Pancreas (tissue), 10 donors: ENCODE measurements at regions not wholly inside any gene's neighbourhood (a gene's known extent, or its start where the extent isn't known, plus 50 kb on each side); places are given as distances from the start of the nearest gene placed in this dataset.
"Not testable (repeated sequence)": the region's sequence is repeated elsewhere in the genome, so short reads cannot be mapped to it uniquely, and the experiment has no call there.

Experiments used
- ATAC-seq, 4 donors: fragments of 200-7000 bp; cut with Tn5 transposase; one replicate each; pipeline versions ENCODE4 v1.8.0 to v1.9.1; 2020; ENCODE audit warnings: mild to moderate bottlenecking in 4 of 4, moderate library complexity in 4 of 4
- DNase-seq, 6 donors: peaks; one replicate each; pipeline ENCODE4 v3.0.0-alpha.2; 2020
- FAIRE-seq: peaks from 2 replicates; lab custom pipeline; 2012; peaks lifted over from hg19 to GRCh38; lab: Jason Lieb, UNC
- H3K27ac ChIP-seq, 4 donors: fragments of 200-600 bp; sonication (generic); 1 replicate in 3 of 4; 2 replicates in 1 of 4; pipeline versions ENCODE4 v1.5.0 to v1.8.0; 2020
- H3K27me3 ChIP-seq, 4 donors: fragments of 200-600 bp; one replicate each; pipeline ENCODE4 v1.8.0; 2021
- H3K36me3 ChIP-seq, 3 donors: fragments of 200-600 bp; sonication (generic) in 1 of 3; one replicate each; pipeline versions ENCODE4 v1.5.0 to v1.8.0; 2020 to 2021
- H3K4me1 ChIP-seq, 3 donors: fragments of 200-600 bp; one replicate each; pipeline ENCODE4 v1.8.0; 2021
- H3K4me3 ChIP-seq, 4 donors: fragments of 200-600 bp; sonication (generic) in 2 of 4; one replicate each; pipeline versions ENCODE4 v1.5.0 to v1.8.0; 2020 to 2021
- H3K9me3 ChIP-seq, 4 donors: fragments of 200-600 bp; one replicate each; pipeline ENCODE4 v1.8.0; 2021
- WGBS, 2 donors: extraction: QIAGEN DNeasy Blood & Tissue Kit; methylation state at CpG; one replicate each; pipeline ENCODE4 v1.1.7; 2013; 5-methylcytosine and 5-hydroxymethylcytosine counted together
- intact Hi-C, 3 donors: fragments of 100-400 bp; cut with DNase I; formaldehyde crosslinking; loops; one replicate each; pipeline versions ENCODE4 v1.11.1 to v1.14.2; 2022
- TF ChIP-seq, protein P1 (sequence below), 4 donors: fragments of 200-600 bp; sonication (generic) in 3 of 4; IDR thresholded peaks; one replicate each; pipeline versions ENCODE4 v1.5.0 to v1.8.0; 2021; ENCODE audit warnings: antibody characterized with exemption in 4 of 4
- donor health status: healthy with polysubstance abuse.
- donor health status: DM: no; HTN: no; CAD: no; lungs with moderate emphysema.
- donor health status: DM: no; HTN: no; CAD: no.
- donor health status: control.
- donor health status: control.
- donor health status: Bipolar disorder and iron deficiency.
- donor health status: DM: yes; HTN: yes; CAD: no.
- donor health status: DM: no; HTN: no; CAD: no.
- donor health status: DM: no; HTN: no; CAD: no.
- donor health status: DM: yes; HTN: yes; CAD: no.

DNA sequence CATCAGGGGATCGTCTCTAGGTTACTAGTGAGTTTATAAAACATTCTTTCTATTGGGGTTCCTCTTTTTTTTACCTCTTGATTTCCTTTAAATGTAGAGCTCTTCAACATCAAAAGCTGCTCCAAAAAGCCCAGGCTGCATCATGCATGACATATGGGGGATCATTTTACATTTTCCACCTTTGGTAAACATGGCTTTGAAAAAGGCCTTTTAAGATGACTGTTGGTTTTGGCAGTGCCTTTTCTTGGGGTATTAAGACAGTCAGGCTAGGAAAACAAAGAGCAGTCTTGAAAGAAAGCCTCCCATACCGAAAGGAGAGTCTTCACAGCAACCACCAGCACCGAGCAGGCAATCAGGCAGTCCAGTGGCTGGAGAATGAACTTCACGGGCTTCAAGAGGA is 73.2 kb downstream of the NPEPL1 start:
- H3K4me1 ChIP-seq: no peaks in the 10 kb centered on the region
- no peak for FAIRE-seq
- intact Hi-C loops: no loop called here

GRCh38 chr20:58767817-58768216 is 75.2 kb downstream of the NPEPL1 start:
- ATAC-seq, H3K27me3 ChIP-seq, DNase-seq, FAIRE-seq, H3K27ac ChIP-seq, H3K4me1 ChIP-seq, H3K36me3 ChIP-seq, H3K4me3 ChIP-seq, intact Hi-C loops, H3K9me3 ChIP-seq: not testable (repeated sequence)
- 67 to 80% methylated on average over 7 of the region's 7 CpGs for WGBS, 2 donors

More for the DNA sequence above, 73.2 kb downstream of the NPEPL1 start:
- 53 to 60% methylated on average over 4 of the region's 4 CpGs for WGBS, 2 donors
- peak in 1 of 6 donors; percentile 6 for DNase-seq
- no peaks in the 10 kb centered on the region for H3K9me3 ChIP-seq
- no peak overlapping the region for H3K4me3 ChIP-seq
- no peak overlapping the region for H3K27ac ChIP-seq
- TF ChIP-seq, protein P1, sequence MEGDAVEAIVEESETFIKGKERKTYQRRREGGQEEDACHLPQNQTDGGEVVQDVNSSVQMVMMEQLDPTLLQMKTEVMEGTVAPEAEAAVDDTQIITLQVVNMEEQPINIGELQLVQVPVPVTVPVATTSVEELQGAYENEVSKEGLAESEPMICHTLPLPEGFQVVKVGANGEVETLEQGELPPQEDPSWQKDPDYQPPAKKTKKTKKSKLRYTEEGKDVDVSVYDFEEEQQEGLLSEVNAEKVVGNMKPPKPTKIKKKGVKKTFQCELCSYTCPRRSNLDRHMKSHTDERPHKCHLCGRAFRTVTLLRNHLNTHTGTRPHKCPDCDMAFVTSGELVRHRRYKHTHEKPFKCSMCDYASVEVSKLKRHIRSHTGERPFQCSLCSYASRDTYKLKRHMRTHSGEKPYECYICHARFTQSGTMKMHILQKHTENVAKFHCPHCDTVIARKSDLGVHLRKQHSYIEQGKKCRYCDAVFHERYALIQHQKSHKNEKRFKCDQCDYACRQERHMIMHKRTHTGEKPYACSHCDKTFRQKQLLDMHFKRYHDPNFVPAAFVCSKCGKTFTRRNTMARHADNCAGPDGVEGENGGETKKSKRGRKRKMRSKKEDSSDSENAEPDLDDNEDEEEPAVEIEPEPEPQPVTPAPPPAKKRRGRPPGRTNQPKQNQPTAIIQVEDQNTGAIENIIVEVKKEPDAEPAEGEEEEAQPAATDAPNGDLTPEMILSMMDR (IDR thresholded peaks at IDR 0.05): no peak
- H3K36me3 ChIP-seq: no peaks in the 10 kb centered on the region
- ATAC-seq: no peak
- no peaks in the 10 kb centered on the region for H3K27me3 ChIP-seq
